GM06990 (cell line): ENCODE measurements at regions not wholly inside any gene's neighbourhood (a gene's known extent, or its start where the extent isn't known, plus 50 kb on each side); places are given as distances from the start of the nearest gene placed in this dataset.

ENCODE experiments used
- DNase-seq: peaks from one replicate; pipeline ENCODE4 v3.0.0-alpha.2; 2011; ENCODE audit not compliant: insufficient read length; ENCODE audit errors: extremely low read depth
- H3K27me3 ChIP-seq: replicated peaks from 2 replicates; pipeline ENCODE4 v1.6.0; 2011; ENCODE audit warnings: low read length; ENCODE audit not compliant: control insufficient read depth, insufficient read depth
- H3K36me3 ChIP-seq: 2 replicates; pipeline ENCODE4 v1.5.1; 2011; ENCODE audit warnings: low read length; ENCODE audit not compliant: control insufficient read depth, insufficient read depth
- H3K4me3 ChIP-seq: replicated peaks from 2 replicates; pipeline ENCODE4 v1.5.1; 2011; ENCODE audit warnings: low read depth, mild to moderate bottlenecking, control low read depth, low read length
- CTCF ChIP-seq: IDR thresholded peaks from 2 replicates; pipeline ENCODE4 v1.5.1; 2011; ENCODE audit warnings: low read length, control low read depth, mild to moderate bottlenecking, inconsistent platforms; ENCODE audit not compliant: insufficient read depth, poor library complexity, severe bottlenecking

GRCh38 chr16:5422643-5423496 lies 325.3 kb upstream of the EEF2KMT start:
- Histone ChIP-seq H3K36me3 (no peaks in the 10 kb centered on the region), H3K4me3 (no peak overlapping the region), H3K27me3 (no peaks in the 10 kb centered on the region)
- TF ChIP-seq CTCF = no peak
- no peak for DNase-seq

GRCh38 chr16:5422047-5422446 lies 324.5 kb upstream of the EEF2KMT start:
- Histone ChIP-seq H3K36me3 (no peaks in the 10 kb centered on the region), H3K27me3 (no peaks in the 10 kb centered on the region), H3K4me3 (no peak overlapping the region)
- TF ChIP-seq CTCF = no peak
- no peak for DNase-seq

DNA sequence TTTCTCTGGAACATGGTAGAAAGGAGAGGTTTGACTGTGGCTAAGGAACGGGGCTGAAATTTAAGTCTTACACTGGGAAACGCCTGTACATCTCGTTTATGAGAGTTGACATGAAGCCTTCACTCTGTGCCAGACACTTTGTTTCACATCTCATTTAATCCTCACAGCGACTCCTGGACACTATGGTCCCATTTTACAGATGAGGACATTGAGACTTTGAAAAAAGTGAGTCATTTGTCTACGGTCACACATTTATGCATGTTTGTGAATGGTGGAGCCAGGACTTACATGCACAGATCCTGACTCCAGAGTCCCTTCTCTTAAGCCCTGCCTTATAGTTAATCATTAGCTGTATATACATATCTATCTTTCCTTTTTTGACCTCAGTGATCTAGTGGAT lies 318.4 kb upstream of the EEF2KMT start:
- Histone ChIP-seq H3K4me3 (no peak overlapping the region), H3K27me3 (no peaks in the 10 kb centered on the region), H3K36me3 (no peaks in the 10 kb centered on the region)
- no peak for TF ChIP-seq CTCF
- DNase-seq = no peak

DNA sequence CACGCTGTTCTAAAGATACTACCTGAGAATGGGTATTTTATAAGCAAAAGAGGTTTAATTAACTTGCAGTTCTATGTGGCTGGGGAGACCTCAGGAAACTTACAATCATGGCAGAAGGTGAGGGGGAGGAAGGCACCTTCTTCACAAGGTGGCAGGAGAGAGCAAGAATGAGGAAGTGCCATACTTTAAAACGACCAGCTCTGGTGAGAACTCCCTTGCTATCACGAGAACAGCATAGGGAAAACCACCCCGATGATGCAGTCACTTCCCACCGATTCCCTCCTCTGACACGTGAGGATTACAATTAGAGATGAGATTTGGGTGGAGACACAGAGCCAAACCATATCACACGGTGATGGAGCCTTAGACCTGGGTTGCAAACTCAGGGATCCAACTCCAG lies 317.5 kb upstream of the EEF2KMT start:
- no peak for DNase-seq
- Histone ChIP-seq H3K27me3 (no peaks in the 10 kb centered on the region), H3K4me3 (no peak overlapping the region), H3K36me3 (no peaks in the 10 kb centered on the region)
- TF ChIP-seq CTCF = no peak

GRCh38 chr16:5412731-5413130 lies 315.1 kb upstream of the EEF2KMT start:
- no peak for DNase-seq

More at GRCh38 chr16:5412731-5413130, 315.1 kb upstream of the EEF2KMT start:
- Histone ChIP-seq H3K4me3 (no peak overlapping the region), H3K27me3 (no peaks in the 10 kb centered on the region), H3K36me3 (no peaks in the 10 kb centered on the region)
- no peak for TF ChIP-seq CTCF
